Endodermal cell (in vitro differentiated cells): ENCODE measurements at regions not wholly inside any gene's neighbourhood (a gene's known extent, or its start where the extent isn't known, plus 50 kb on each side); places are given as distances from the start of the nearest gene placed in this dataset.

Source experiments
- DNase-seq: peaks from one replicate; pipeline ENCODE4 v3.0.0-alpha.2; 2017
- H3K27ac ChIP-seq: 2 replicates; pipeline ENCODE4 v1.5.1; 2013; ENCODE audit warnings: mild to moderate bottlenecking, low read depth, low read length, moderate library complexity
- H3K27me3 ChIP-seq: 2 replicates; pipeline ENCODE4 v1.6.1; 2013; ENCODE audit warnings: mild to moderate bottlenecking, low read length, moderate library complexity; ENCODE audit not compliant: insufficient read depth, control insufficient read depth, poor library complexity, severe bottlenecking
- H3K36me3 ChIP-seq: 2 replicates; pipeline ENCODE4 v1.7.0; 2013; ENCODE audit warnings: mild to moderate bottlenecking, low read length, moderate library complexity; ENCODE audit not compliant: control insufficient read depth, insufficient read depth
- H3K4me1 ChIP-seq: one replicate; pipeline ENCODE4 v1.7.0; 2013; ENCODE audit warnings: low read length; ENCODE audit not compliant: control insufficient read depth, insufficient read depth
- H3K4me3 ChIP-seq: 2 replicates; pipeline ENCODE4 v1.5.1; 2013; ENCODE audit warnings: mild to moderate bottlenecking, low read length, moderate library complexity
- H3K9ac ChIP-seq: 2 replicates; pipeline ENCODE4 v1.6.1; 2013; ENCODE audit warnings: mild to moderate bottlenecking, low read length, moderate library complexity; ENCODE audit not compliant: poor library complexity, severe bottlenecking; ENCODE audit errors: extremely low read depth
- H3K9me3 ChIP-seq: 2 replicates; pipeline ENCODE4 v1.6.1; 2013; ENCODE audit warnings: mild to moderate bottlenecking, low read length, moderate library complexity; ENCODE audit not compliant: control insufficient read depth
- H3K27ac Mint-ChIP-seq: 2 replicates; pipeline ENCODE4 v1.8.0; 2020; ENCODE audit warnings: mixed read lengths
- H3K27me3 Mint-ChIP-seq: 2 replicates; pipeline ENCODE4 v1.8.0; 2021; ENCODE audit warnings: mild to moderate bottlenecking, mixed read lengths; ENCODE audit not compliant: insufficient read depth
- H3K36me3 Mint-ChIP-seq: 2 replicates; pipeline ENCODE4 v1.8.0; 2020; ENCODE audit warnings: low read depth, mixed read lengths
- H3K4me1 Mint-ChIP-seq: 2 replicates; pipeline ENCODE4 v1.8.0; 2020; ENCODE audit warnings: mixed read lengths
- H3K4me3 Mint-ChIP-seq: 2 replicates; pipeline ENCODE4 v1.8.0; 2020; ENCODE audit warnings: mild to moderate bottlenecking, moderate library complexity, mixed read lengths
- H3K9me3 Mint-ChIP-seq: 2 replicates; pipeline ENCODE4 v1.8.0; 2020; ENCODE audit warnings: mild to moderate bottlenecking, mixed read lengths
- CTCF ChIP-seq: fragments of 200-600 bp; sonication (generic); conservative IDR thresholded peaks from 2 replicates; pipeline ENCODE4 v1.5.0; 2021; ENCODE audit warnings: antibody characterized with exemption, mild to moderate bottlenecking
- WGBS, 2 experiments: methylation state at CpG; one replicate each; pipeline versions ENCODE4 v1.1.5 to v1.1.7; 2013; ENCODE audit warnings: missing lambda C conversion rate in 2 of 2, mixed read lengths in 1 of 2; ENCODE audit not compliant: insufficient coverage in 1 of 2, insufficient read length in 1 of 2; 5-methylcytosine and 5-hydroxymethylcytosine counted together

GRCh38 chr6:164087870-164088269 is 673.4 kb downstream of the QKI start:
- Histone ChIP-seq H3K27me3 (no peaks in the 10 kb centered on the region), H3K36me3 (no peaks in the 10 kb centered on the region), H3K9ac (no peak overlapping the region), H3K9me3 (no peaks in the 10 kb centered on the region), H3K4me3 (no peak overlapping the region), H3K27ac (no peak overlapping the region), H3K4me1 (no peaks in the 10 kb centered on the region)
- H3K27me3 Mint-ChIP-seq = no peaks in the 10 kb centered on the region
- DNase-seq = no peak
- no peak overlapping the region for H3K27ac Mint-ChIP-seq
- H3K9me3 Mint-ChIP-seq = no peaks in the 10 kb centered on the region
- no peaks in the 10 kb centered on the region for H3K36me3 Mint-ChIP-seq
- no peak for TF ChIP-seq CTCF
- WGBS, 2 experiments = 92% methylated on average over 3 of the region's 3 CpGs; no CpG with 5 or more reads in 1 of the 2 experiments
- H3K4me1 Mint-ChIP-seq = no peaks in the 10 kb centered on the region
- no peak overlapping the region for H3K4me3 Mint-ChIP-seq

- Histone ChIP-seq H3K27me3 (no peaks in the 10 kb centered on the region), H3K9ac (no peak overlapping the region), H3K4me3 (no peak overlapping the region), H3K36me3 (no peaks in the 10 kb centered on the region), H3K9me3 (no peaks in the 10 kb centered on the region), H3K4me1 (no peaks in the 10 kb centered on the region), H3K27ac (no peak overlapping the region)
- H3K4me1 Mint-ChIP-seq = no peaks in the 10 kb centered on the region
- H3K4me3 Mint-ChIP-seq = no peak overlapping the region
- TF ChIP-seq CTCF = no peak
- no peaks in the 10 kb centered on the region for H3K27me3 Mint-ChIP-seq
- no peak for DNase-seq
- 72% methylated on average over 2 of the region's 2 CpGs; no CpG with 5 or more reads in 1 of the 2 experiments for WGBS, 2 experiments
- H3K27ac Mint-ChIP-seq = no peak overlapping the region
- H3K36me3 Mint-ChIP-seq = no peaks in the 10 kb centered on the region
- no peaks in the 10 kb centered on the region for H3K9me3 Mint-ChIP-seq
Measured at GRCh38 chr6:164087211-164087610, 672.7 kb downstream of the QKI start.

- Mint-ChIP-seq H3K9me3 (no peaks in the 10 kb centered on the region), H3K4me3 (no peak overlapping the region), H3K4me1 (peaks cover 2% of the 10 kb centered on the region), H3K27ac (no peak overlapping the region), H3K27me3 (no peaks in the 10 kb centered on the region), H3K36me3 (no peaks in the 10 kb centered on the region)
- Histone ChIP-seq H3K27me3 (no peaks in the 10 kb centered on the region), H3K4me3 (no peak overlapping the region), H3K9ac (no peak overlapping the region), H3K9me3 (no peaks in the 10 kb centered on the region), H3K27ac (peak overlapping the region; percentile 99), H3K36me3 (no peaks in the 10 kb centered on the region), H3K4me1 (no peaks in the 10 kb centered on the region)
- no peak for TF ChIP-seq CTCF
- WGBS, 2 experiments = 91 to 92% methylated on average over 9 to 25 of the region's 25 CpGs
- no peak for DNase-seq
Measured at GRCh38 chr6:164086076-164086887, 671.8 kb downstream of the QKI start.
